GM12864 (cell line): ENCODE measurements at regions not wholly inside any gene's neighbourhood (a gene's known extent, or its start where the extent isn't known, plus 50 kb on each side); places are given as distances from the start of the nearest gene placed in this dataset.

Experiments
- DNase-seq: peaks from one replicate; pipeline ENCODE4 v3.0.0-alpha.2; 2011; ENCODE audit warnings: low read depth
- H3K4me3 ChIP-seq: 2 replicates; pipeline ENCODE4 v1.5.1; 2011; ENCODE audit warnings: mild to moderate bottlenecking, low read depth, low read length, control low read depth
- CTCF ChIP-seq: IDR thresholded peaks from 2 replicates; pipeline ENCODE4 v1.5.1; 2011; ENCODE audit warnings: low read depth, mild to moderate bottlenecking, moderate library complexity, low read length, control low read depth, inconsistent platforms; ENCODE audit errors: missing control alignments

DNA sequence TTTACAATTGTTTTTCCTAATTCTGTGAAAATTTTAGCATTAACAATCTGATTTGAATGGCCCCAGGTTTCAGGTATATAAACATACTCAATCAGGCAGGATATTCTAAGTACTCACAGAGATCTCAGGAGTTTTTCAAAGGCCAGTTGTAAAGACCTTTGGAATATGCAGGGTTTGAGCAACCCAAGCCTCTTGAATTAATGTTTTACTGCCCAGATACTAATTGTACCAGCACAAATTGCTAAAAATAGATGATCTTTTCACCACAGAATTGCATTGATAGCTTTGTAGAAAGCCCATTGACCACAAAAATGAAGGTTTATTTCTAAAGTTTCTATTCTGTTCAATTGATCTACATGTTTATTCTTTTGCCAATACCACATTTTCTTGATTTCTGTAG lies 186.5 kb downstream of the OSTF1 start:
- H3K4me3 ChIP-seq = no peak overlapping the region
- TF ChIP-seq CTCF = no peak
- DNase-seq = no peak

DNA sequence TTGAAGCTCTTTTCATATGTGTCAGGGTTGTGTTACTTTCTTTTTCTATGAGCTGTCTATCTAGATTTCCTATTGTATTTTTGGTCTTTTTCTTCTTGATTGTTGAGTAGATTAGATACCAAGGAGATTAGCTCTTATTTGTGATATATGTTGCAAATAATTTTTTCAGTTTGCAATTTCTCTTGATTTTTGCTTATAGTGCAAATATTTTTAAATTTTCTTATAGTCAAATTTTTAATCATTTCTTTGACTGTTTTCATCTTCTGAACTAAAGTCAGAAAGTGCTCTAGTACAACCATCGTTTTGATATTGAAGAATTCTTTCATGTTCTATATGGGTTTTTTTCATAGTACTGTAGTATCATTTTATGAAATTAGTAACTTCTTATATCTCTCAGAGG lies 193.7 kb downstream of the OSTF1 start:
- H3K4me3 ChIP-seq = no peak overlapping the region
- no peak for DNase-seq
- no peak for TF ChIP-seq CTCF

DNA sequence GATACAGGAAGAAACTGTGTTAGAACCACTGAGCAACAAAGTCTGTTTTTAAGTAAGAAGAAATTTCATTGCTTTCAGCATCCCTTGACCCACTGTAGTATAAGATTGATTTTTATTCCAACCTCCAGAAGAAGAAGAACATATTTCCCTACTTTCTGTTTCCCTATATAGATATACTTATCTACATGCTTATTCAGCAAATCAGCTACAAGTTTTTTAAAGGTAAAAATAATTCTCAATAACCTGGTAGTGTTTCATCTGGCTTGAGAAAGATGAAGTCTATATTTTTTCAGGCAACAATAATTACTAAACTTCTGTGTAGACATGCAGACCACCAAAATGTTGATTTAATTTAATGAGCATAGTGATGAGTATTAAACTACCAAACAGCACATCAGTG lies 201.0 kb downstream of the OSTF1 start:
- H3K4me3 ChIP-seq = no peak overlapping the region
- no peak for DNase-seq
- TF ChIP-seq CTCF = no peak

DNA sequence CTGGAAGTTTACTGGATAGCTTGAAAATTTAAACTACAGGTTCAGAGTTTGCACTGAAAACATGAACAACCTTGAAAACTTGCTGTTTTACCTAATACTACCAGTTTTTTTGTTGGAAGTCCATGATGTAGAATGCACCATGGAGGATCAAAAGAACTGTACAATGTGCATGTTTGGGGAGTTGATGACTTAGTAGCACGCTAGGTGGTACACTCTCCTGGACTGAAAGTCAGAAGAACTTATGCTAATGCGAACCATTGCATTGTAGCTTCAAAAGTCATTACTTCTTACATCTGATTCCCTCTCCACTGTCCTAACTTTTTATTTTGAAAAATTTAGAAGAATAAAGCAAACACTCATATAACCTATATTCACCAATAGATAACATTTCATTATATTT lies 211.0 kb downstream of the OSTF1 start:
- no peak overlapping the region for H3K4me3 ChIP-seq
- peak; percentile 29 for TF ChIP-seq CTCF
- DNase-seq = no peak

DNA sequence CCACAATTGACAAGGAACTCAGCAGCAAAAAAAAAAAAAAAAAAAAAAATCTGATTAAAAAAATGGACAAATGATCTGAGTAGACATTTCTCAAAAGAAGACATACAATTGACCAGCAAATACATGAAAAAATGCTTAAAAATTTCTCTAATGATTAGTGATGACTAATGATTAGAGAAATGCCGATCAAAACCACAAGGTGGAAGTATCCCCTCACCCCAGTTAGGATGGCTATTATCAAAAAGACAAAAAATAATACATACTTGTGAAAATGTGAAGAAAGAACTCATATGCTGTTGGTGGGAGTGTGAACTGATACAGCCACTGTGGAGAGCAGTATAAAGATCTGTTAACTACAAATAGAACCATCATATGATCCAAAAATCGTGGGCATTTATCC lies 245.3 kb downstream of the OSTF1 start:
- no peak for DNase-seq

GRCh38 chr9:75358846-75359245 lies 270.5 kb downstream of the OSTF1 start:
- no peak overlapping the region for H3K4me3 ChIP-seq
- TF ChIP-seq CTCF = no peak
- DNase-seq = no peak

More for the DNA sequence above, 245.3 kb downstream of the OSTF1 start:
- no peak for TF ChIP-seq CTCF
- H3K4me3 ChIP-seq = no peak overlapping the region

GRCh38 chr9:75359638-75360037 lies 271.3 kb downstream of the OSTF1 start:
- no peak for DNase-seq
- no peak overlapping the region for H3K4me3 ChIP-seq
- no peak for TF ChIP-seq CTCF
